ENCODE measurements at regions not wholly inside any gene's neighbourhood (a gene's known extent, or its start where the extent isn't known, plus 50 kb on each side); places are given as distances from the start of the nearest gene placed in this dataset.

GRCh38 chr5:13276156-13276555 is 668.3 kb downstream of the DNAH5 start:
- H3K4me1 ChIP-seq: no peaks in the 10 kb centered on the region
- H3K27ac ChIP-seq: no peak overlapping the region
- H3K36me3 ChIP-seq: no peaks in the 10 kb centered on the region
- no peak for TF ChIP-seq EP300 (IDR thresholded peaks at IDR 0.05)
- no peak for TF ChIP-seq POLR2A (IDR thresholded peaks at IDR 0.05)
- TF ChIP-seq, protein P1, sequence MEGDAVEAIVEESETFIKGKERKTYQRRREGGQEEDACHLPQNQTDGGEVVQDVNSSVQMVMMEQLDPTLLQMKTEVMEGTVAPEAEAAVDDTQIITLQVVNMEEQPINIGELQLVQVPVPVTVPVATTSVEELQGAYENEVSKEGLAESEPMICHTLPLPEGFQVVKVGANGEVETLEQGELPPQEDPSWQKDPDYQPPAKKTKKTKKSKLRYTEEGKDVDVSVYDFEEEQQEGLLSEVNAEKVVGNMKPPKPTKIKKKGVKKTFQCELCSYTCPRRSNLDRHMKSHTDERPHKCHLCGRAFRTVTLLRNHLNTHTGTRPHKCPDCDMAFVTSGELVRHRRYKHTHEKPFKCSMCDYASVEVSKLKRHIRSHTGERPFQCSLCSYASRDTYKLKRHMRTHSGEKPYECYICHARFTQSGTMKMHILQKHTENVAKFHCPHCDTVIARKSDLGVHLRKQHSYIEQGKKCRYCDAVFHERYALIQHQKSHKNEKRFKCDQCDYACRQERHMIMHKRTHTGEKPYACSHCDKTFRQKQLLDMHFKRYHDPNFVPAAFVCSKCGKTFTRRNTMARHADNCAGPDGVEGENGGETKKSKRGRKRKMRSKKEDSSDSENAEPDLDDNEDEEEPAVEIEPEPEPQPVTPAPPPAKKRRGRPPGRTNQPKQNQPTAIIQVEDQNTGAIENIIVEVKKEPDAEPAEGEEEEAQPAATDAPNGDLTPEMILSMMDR (IDR thresholded peaks at IDR 0.05): no peak
- no peak for TF ChIP-seq POLR2AphosphoS5 (IDR thresholded peaks at IDR 0.05)
- no peaks in the 10 kb centered on the region for H3K27me3 ChIP-seq
- no peak overlapping the region for H3K4me3 ChIP-seq
- no peak for DNase-seq (ENCODE audit: low spot score in 2 of 2)
- no peaks in the 10 kb centered on the region for H3K9me3 ChIP-seq
- 31% methylated on average over 1 of the region's 1 CpG for WGBS

GRCh38 chr5:13263701-13264100 is 680.8 kb downstream of the DNAH5 start:
- 87% methylated on average over 1 of the region's 1 CpG for WGBS
- TF ChIP-seq EP300 (IDR thresholded peaks at IDR 0.05) (no peak), POLR2AphosphoS5 (IDR thresholded peaks at IDR 0.05) (no peak), POLR2A (IDR thresholded peaks at IDR 0.05) (no peak)
- TF ChIP-seq, protein P1 (IDR thresholded peaks at IDR 0.05): no peak
- Histone ChIP-seq H3K27ac (no peak overlapping the region), H3K27me3 (no peaks in the 10 kb centered on the region), H3K4me1 (no peaks in the 10 kb centered on the region), H3K4me3 (no peak overlapping the region), H3K9me3 (no peaks in the 10 kb centered on the region), H3K36me3 (no peaks in the 10 kb centered on the region)
- DNase-seq (ENCODE audit: low spot score in 2 of 2): no peak

DNA sequence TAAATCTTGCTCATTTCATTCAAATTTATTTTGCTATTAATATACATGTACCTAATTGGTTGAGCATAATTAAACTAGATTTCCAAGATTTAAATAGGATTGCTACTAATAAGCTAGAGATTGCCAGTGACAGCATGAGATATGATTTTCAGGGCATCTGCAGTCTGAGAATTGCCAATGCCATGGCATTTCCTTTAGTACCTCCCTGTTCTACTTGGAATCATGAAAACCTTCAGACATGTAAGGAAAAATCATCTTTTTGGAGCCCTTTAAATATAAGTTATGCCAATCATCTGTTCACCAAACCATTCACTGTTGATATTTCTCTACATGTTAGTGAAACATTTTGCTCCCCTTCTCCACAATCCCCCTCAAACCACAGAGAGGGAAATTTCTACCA is 691.4 kb downstream of the DNAH5 start:
- H3K4me3 ChIP-seq: no peak overlapping the region
- no peaks in the 10 kb centered on the region for H3K4me1 ChIP-seq
- TF ChIP-seq POLR2A (IDR thresholded peaks at IDR 0.05) (no peak), POLR2AphosphoS5 (IDR thresholded peaks at IDR 0.05) (no peak), EP300 (IDR thresholded peaks at IDR 0.05) (no peak)
- TF ChIP-seq, protein P1 (IDR thresholded peaks at IDR 0.05): no peak

GRCh38 chr5:13252699-13253098 is 691.8 kb downstream of the DNAH5 start:
- Histone ChIP-seq H3K9me3 (no peaks in the 10 kb centered on the region), H3K27me3 (no peaks in the 10 kb centered on the region), H3K36me3 (no peaks in the 10 kb centered on the region), H3K4me1 (no peaks in the 10 kb centered on the region), H3K27ac (no peak overlapping the region), H3K4me3 (no peak overlapping the region)
- WGBS: 93% methylated on average over 5 of the region's 5 CpGs
- no peak for DNase-seq (ENCODE audit: low spot score in 2 of 2)
- TF ChIP-seq, protein P1 (IDR thresholded peaks at IDR 0.05): no peak
- TF ChIP-seq EP300 (IDR thresholded peaks at IDR 0.05) (no peak), POLR2AphosphoS5 (IDR thresholded peaks at IDR 0.05) (no peak), POLR2A (IDR thresholded peaks at IDR 0.05) (no peak)

More for the DNA sequence above, 691.4 kb downstream of the DNAH5 start:
- Histone ChIP-seq H3K36me3 (no peaks in the 10 kb centered on the region), H3K9me3 (no peaks in the 10 kb centered on the region), H3K27ac (no peak overlapping the region), H3K27me3 (no peaks in the 10 kb centered on the region)
- DNase-seq (ENCODE audit: low spot score in 2 of 2): no peak

- Histone ChIP-seq H3K27me3 (no peaks in the 10 kb centered on the region), H3K4me1 (no peaks in the 10 kb centered on the region), H3K36me3 (no peaks in the 10 kb centered on the region), H3K4me3 (no peak overlapping the region), H3K27ac (no peak overlapping the region), H3K9me3 (no peaks in the 10 kb centered on the region)
- TF ChIP-seq POLR2AphosphoS5 (IDR thresholded peaks at IDR 0.05): no peak
- TF ChIP-seq EP300 (IDR thresholded peaks at IDR 0.05): no peak
- TF ChIP-seq POLR2A (IDR thresholded peaks at IDR 0.05): no peak
- TF ChIP-seq, protein P1 (IDR thresholded peaks at IDR 0.05): no peak
- 53% methylated on average over 7 of the region's 7 CpGs for WGBS
- no peak for DNase-seq (ENCODE audit: low spot score in 2 of 2)
These were observed 692.7 kb downstream of the DNAH5 start for GRCh38 chr5:13251623-13252376.
